HG03342 (cell line): ENCODE measurements at regions not wholly inside any gene's neighbourhood (a gene's known extent, or its start where the extent isn't known, plus 50 kb on each side); places are given as distances from the start of the nearest gene placed in this dataset.

Source experiments
- ATAC-seq: cut with Tn5 transposase; IDR thresholded peaks from one replicate; pipeline ENCODE4 v1.9.1; 2021; ENCODE audit warnings: mild to moderate bottlenecking, moderate library complexity; ENCODE audit not compliant: unreplicated experiment

DNA sequence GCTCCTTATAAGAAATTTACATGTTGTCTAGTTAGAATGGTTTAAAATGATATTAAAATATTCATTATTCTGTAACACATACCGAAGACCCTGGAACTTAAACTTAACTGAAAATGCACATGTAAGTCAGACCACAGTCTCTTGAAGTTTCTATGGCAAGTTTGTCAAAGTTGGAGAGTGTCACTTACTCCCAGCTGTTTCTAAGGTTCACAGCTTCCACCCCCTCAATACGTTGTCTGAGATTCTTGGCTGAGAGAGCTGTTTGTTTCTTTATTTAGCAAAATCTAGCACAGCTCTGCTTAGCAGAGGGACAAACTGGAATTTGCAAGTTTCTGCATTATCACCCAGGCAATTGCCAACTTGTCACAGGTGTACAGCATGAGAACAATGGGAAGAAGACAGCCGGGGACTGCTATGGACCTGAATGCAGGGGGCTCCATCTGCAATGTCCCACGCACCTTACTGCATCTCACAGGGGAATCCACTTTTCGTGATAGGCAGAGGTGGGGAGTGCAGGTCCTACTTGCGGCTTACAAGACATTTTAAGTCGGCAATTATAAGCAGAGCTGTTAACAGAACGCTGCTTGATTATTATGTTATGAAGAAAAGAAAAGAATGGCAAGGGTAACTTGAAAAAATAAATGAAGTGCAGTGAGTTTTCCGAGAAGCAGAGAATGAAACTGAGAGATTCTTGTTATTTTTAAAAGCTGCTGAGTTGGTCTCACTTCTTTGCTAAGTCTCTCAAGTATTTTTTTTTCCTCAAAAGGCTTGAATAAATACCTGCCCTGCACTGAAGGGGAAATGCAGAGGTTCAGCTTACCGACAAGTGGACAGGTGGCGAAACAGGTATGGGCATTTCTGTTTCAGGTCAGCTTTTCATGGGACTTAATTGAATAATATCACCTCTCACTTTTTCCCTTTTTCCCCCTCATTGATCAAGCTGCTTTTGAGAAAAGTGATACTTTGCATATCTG is 1072.1 kb upstream of the FANCL start:
- no peak for ATAC-seq

GRCh38 chr2:59312029-59312428 is 1070.9 kb upstream of the FANCL start:
- no peak for ATAC-seq

GRCh38 chr2:59308108-59308507 is 1067.0 kb upstream of the FANCL start:
- ATAC-seq: no peak

DNA sequence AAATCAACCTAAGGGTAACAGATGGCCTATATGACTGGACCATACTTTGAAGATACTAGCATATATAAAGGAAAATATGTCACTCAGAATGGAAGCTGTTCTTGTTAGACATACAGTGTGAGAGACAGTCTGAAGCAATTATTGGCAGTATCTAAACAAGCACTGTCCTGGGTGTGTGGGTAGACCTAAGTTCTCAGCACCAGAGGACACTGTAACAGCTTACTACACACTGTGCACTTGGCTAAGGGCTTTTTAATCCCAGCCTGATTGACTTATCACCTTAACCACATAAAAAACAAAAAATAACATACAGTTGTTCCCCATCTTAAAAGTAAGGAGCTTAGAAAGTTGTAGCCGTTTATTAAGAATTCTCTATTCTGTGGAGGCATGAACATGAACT is 1066.1 kb upstream of the FANCL start:
- no peak for ATAC-seq

DNA sequence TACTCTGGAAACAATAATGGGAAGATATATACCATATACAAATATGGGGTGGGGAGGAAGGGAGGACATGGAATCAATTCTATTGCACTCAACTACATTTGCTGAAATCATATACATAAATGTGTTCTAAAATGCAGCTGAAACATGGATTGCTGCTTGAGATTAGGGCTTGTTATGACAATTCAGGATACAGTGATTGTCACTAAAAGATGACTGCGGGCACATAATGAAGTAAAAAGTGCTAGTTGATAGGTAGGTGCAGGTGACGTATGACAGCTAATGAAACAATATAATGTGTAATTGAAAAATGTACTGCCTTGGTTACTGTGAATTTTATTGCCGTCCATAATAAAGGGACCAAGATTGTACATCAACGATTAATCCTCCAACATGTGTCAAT is 1062.1 kb upstream of the FANCL start:
- ATAC-seq: no peak

DNA sequence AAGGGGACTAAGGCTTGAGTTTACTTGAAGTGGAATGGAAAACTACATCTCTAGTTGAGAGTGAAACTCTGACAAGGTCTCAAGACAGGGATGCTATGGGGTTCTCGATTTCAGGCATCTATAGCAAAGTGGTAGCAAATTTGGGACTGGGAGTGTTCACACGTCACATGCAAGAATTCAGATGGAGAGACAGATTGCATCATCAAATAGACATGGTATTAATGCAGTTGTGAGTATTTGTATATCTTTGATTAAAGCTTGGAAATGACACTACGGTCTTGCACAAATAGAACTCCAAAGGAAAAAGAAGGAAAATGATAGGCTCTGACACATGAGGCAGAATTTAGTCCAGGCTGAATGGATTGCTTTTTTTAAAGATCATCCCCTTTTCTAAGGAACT is 1061.6 kb upstream of the FANCL start:
- no peak for ATAC-seq

DNA sequence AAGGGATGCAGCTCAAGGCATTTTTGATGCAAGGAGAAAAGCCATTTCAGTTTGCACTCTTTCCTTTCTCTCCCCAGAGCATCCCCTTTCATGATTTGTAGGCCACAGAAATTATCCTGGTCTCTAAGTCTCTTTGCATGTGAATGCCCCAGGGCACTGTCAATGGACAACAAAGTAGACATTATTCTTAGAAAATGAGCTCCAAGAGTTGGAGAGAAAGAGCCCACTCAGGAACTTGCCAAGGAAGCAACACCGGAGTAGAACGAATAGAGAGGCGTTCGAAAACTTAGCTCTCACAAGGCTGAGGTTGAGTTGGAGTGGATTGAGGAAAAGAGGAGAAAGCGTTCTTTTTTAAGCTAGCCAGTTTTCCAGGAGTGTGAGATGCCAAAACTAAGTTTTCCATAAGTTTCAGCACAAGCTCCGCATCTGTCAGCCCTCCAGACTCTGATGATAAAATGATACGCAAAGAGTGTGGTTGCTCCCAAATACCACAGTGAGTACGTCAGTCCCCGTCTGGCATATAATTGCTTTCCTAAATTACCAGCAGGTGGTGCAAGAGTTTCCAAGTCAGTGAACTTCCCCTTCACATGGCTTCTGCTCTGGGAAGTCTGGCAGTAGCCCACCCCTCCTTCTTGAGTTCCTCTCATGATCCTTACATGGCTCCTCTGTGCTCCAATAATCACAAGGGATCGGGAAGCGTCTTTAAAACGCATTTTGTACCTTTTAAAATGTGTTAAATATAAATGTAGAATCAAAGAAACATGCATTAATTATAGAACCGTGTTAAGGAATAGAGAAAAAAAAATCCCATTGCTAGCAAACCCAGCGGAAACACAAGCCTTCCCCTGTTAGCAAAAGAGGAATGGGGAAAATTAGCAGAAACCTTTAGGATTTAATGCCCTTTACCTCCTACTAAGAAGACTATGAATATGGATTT is 1060.6 kb upstream of the FANCL start:
- ATAC-seq: peak; percentile 84

DNA sequence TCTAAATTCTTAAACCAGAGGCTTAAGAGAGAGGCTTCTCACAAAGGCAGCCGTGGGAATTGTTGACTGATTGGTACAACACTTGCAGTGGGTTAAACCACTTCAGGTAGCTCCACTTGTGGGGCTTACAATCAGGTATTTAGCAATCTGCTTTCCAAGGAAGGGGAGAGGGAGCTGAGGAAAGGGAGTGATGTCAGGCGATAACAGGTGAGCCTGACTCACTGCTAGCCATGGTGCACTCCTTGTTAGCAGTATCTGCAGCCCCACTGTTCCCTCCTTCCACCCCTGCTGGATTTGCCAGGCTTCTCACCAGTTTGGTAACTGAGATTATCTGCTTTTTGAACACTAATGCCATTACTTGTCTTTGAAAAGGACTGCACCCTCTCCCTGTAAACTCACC is 1056.7 kb upstream of the FANCL start:
- no peak for ATAC-seq

- ATAC-seq: no peak
These were observed 1055.2 kb upstream of the FANCL start for GRCh38 chr2:59296279-59296678.

DNA sequence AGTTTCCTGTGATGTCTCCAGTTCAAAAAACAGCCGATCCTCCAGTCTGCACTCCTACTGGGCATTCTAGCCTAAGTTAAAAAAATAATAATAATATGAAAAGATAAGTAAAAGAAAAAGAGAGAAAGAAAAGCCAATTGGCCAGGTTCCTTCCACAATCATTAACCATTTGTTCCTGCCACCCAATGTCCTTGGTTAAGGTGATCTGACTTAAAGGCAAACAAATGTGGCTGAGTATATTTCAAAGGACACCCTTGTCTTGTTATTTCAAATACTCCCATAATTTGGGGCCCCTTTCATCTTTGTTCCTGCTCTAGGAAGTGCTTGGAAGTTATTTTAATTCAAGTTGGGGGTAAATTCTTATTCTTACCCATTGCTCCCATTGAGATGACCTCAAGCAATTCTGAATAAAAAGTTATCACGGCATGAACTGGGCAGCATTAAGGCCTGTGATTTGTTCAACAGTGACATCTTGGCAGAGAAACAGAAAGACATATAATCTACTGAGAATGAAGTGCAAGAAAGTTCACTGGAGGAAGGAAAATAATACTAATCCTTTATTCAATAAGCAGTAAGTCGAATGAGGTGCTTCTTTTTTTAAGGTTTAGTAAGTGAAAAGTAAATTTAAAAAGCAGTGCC is 1054.5 kb upstream of the FANCL start:
- ATAC-seq: no peak

GRCh38 chr2:59288771-59289170 is 1047.6 kb upstream of the FANCL start:
- no peak for ATAC-seq

- no peak for ATAC-seq
These were observed 1041.4 kb upstream of the FANCL start for GRCh38 chr2:59282374-59283057.

DNA sequence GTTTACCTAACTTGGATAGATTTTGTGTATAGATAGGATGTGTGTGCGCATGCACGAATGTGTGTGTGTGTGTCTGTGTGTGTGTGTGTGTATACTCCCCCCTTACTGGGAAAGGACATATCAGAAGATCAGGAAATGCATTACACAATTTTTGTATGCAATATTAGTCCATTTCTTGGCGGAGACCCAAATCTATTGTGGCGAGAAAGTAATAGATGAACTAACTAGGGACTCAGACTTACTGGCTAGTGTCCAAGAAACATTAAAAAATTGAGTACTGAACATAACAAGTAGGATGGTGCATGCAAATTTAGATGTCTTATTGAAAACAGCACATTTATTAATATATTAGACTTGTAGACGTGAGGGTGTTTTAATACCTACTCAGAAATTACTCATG is 1036.5 kb upstream of the FANCL start:
- ATAC-seq: no peak

DNA sequence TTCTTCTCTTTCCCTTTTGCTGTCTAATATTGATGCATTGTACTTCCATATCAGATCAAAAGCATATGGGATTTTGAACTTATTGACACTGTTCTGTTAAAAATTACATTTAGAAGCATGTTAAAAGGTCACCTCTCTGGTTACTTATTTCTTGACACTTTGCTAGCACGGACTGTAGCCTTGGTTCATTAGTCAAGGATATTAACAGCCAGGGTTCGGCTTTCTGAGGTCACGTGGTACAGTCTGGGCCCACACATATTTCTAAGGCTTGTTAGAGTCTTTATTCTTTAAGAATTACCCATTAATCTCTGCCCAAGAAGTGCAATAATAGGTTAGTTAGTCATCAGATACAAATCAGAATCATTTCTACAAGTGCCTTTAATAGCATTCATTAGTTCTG is 1035.8 kb upstream of the FANCL start:
- ATAC-seq: no peak

GRCh38 chr2:59276033-59276432 is 1034.9 kb upstream of the FANCL start:
- no peak for ATAC-seq

DNA sequence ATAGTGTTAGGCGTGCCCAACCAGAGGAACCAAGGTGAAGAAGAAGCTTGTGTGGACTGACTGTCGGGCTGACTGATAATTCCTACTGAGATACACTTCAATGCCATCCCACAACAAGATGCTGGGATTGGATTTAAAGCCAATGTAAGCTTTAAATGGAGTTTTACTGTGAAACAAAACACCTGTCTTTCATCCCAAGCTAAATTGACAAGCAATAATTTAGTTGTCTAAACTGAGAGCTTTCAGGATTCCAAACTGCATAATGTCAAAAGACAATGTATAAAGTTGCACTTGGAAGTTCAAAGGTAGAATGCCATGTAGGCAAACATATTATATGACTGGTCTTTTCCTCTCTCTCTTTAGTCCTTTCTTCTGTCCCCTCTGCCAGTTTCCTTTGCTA is 1025.3 kb upstream of the FANCL start:
- no peak for ATAC-seq

- no peak for ATAC-seq
These were observed 1018.8 kb upstream of the FANCL start for GRCh38 chr2:59259913-59260312.

DNA sequence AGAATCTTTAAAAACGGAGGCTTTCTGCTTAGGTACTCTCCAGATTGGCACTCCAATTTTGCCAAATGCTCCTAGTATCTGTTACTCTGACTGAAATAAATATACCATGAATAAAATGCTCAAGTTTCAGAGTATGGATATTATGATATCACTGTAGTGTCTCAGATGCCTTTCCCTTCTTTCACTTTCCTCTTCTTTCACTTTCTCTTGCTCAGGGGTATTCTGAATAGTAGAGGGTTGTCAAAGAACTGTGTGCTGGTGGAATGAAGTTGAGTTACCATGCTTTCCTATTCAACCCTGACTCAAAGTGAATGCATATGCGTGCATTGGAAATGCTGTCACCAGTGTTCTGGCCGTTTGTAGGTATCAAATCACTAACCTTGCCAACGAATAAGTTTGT is 1015.2 kb upstream of the FANCL start:
- no peak for ATAC-seq

DNA sequence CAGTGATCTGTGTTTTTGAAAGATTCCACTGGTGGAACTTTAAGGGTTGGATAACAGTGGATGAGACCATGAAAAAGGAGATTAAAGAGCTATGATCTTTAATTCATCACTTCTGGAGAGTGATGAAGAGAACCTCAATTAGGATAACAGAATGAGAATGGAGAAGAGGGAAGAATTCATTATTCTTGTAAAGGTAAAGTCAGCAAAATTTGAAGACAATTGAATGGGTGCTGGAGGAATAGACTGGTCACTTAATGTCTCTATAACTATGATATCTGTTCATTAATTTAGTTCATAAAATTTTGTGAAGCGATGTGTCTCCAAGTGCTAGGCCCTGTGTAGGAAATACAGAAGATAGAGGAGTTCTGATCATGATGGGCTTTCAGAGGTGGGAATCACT is 1013.2 kb upstream of the FANCL start:
- no peak for ATAC-seq

- ATAC-seq: no peak
These were observed 1009.2 kb upstream of the FANCL start for GRCh38 chr2:59250307-59250677.
